Mucosa of gallbladder (tissue), 1 donor: ENCODE measurements at regions not wholly inside any gene's neighbourhood (a gene's known extent, or its start where the extent isn't known, plus 50 kb on each side); places are given as distances from the start of the nearest gene placed in this dataset.

ENCODE experiments used
- DNase-seq: peaks from one replicate; pipeline ENCODE4 v3.0.0-alpha.2; 2020; ENCODE audit warnings: low spot score
- donor health status: DM: no; HTN: no; CAD: no.

GRCh38 chr13:78334059-78334458, 269.3 kb downstream of the POU4F1 start:
- DNase-seq, result no peak

- DNase-seq, result no peak
Measured at GRCh38 chr13:78326633-78327032, 276.7 kb downstream of the POU4F1 start.

- DNase-seq, result no peak
Measured at GRCh38 chr13:78325585-78325984, 277.8 kb downstream of the POU4F1 start.

DNA sequence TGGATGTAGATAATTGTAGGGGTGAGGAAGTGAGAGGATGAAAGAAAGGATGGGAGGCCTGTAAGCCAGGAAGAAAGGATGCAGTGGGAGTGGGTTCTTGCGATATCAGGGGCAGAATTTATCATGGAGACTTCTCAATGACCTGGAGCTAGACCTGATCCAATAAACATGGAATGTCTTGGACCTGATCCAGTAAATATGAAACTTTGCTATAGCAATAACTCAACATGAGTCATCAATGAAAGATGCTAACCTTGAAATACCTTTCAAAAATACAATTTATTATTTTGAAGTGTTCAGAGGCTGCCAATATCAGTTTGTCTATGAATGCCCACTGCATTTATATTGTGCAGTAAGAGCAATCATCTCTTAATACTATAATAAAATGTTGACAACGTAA, 279.5 kb downstream of the POU4F1 start:
- DNase-seq, result no peak

DNA sequence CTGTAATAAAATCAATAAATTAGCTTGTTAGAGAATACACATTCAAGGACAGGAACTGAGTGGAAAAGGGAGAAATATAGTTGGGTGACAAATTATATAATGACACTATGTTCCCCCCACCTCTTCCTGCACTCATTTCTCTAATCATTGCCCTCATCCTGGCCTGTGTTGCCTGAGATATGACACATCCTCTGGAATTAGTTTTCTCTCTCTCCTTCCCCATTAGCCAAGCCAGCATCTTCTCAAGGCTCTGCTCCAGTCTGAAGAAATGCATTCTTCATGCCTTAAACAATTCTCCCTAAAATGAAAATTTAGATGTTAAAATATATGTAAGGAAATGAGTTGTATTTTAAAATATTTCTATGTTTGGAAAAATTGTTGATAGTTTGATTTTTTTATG, 280.3 kb downstream of the POU4F1 start:
- no peak for DNase-seq

DNA sequence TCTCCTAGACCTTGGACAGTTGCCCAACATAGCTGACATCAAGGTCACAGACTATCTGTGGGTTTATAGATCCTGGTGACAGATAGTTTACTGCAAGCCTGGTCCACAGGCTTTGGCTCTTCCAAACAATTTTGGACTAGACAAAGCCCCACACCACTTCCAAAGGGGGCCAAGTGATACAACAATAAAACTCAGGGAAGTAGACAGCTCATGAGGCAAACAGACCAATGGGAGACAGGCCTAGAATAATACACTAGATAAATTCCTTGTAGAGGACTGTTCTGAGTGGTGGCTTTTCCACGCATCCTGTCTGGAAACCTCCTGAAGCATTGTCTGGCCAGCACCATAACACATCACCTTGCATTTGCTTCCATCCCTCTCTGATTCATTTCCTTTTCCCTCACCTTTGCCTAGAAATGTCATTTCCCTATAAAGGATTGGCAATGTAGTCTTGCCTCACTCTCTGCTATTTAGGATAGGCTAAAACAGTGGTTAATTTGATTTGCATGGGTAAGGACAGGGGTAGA, 284.2 kb downstream of the POU4F1 start:
- DNase-seq, result no peak

GRCh38 chr13:78317030-78317429, 286.3 kb downstream of the POU4F1 start:
- no peak for DNase-seq

DNA sequence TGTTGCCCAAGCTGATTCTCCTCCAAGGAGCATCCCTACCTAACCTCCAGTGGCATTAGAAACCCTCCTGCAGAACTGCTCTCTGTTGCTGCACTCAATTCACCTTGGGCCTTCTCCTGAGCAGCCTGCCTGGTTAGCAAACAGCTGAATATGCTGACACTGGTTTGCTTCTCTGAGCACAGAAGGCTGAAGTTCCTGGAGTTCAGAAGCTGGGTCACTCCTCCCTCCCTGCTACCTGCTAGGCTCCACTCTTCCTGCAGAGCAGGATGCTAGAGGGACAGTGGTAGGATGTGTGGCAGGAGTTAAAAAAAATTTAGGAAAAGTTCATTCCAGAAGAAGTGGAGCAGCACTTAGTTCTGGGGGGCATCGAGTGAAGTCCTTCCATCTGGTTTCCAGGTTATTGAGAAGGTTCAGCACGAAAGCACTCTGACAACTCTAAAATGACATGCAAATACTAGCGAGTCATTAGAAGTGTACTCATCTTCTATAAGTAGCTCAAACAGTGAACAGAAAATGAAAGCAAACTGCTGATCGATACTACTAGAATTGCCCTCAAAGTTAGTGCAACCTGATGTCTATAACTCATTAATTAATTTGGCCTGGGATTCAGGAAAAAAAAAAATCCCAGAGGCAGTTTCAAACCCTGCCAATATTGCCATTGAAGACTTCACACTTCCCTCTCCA, 293.7 kb downstream of the POU4F1 start:
- DNase-seq, result no peak

GRCh38 chr13:78306519-78307206, 296.7 kb downstream of the POU4F1 start:
- DNase-seq, result no peak

GRCh38 chr13:78305171-78305570, 298.2 kb downstream of the POU4F1 start:
- DNase-seq, result no peak

DNA sequence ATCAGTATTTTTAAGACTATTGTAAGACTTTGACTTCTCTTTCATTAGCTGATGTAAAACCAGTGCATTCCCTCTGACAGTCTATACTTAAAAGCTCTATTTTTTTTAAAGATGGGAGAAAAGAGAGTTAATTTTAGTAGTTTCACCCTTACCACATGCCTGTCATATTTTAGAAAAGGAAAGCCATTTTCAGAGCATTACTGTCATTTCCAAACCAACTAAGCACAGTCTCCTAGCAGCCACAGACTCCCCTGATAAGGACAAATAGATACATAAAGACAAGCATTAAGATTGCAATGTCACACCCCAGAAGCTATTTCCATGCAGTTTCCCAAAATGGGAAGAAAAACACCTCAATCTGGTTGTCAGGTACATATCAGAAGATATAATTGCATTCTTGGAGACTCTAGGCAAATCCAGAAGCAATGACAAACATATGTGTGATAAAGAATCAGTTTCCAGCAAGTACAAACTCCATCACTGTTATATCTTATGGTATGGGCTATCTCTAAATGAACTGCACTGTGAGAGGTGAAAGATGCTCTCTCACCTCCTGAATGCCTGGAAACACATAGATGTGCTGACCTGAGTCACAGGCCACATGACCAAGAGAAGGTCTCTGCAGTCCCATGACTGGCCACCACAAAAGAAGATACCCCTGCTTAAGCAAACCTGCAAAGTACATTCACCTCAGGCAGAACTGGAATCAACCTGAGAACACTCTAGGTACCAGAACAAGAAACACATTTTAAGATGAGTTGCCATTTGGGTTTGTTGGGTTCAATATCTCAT, 303.3 kb downstream of the POU4F1 start:
- DNase-seq, result no peak

DNA sequence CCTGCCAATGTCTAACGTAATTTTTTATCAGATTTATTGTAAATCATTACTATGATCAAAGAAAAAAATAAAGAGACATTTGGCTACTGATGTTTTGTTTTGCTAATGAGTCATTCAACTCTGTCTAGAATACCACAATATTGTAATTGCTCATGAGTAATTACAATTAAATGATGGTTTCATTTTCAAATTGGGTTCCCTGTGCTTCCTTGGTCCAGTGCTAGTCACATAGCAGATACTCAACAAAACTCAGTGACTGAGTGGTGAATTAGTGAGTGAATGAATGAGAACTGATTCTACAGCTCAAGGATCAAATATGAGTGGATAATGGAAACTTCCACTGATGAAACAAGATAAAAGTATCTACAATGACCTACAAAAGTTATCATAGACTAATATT, 304.7 kb downstream of the POU4F1 start:
- no peak for DNase-seq

DNA sequence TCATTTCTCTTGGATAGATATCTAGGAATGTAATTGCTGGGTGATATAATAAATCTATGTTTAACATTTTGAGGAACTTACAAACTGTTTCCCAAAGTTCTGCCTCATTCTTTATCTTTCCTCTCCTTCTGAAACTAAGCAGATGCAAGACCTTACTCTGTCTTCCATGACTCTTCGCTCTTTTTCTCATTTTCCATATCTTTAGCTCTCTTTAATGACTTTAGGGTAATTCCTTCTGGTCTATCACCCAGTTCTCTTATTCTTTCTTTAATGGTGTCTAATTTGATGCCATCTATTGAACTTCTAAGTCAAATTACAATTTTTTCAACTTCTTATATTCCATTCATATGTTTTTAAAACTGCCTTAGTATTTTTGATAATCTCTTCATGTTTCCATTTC, 316.6 kb downstream of the POU4F1 start:
- no peak for DNase-seq

DNA sequence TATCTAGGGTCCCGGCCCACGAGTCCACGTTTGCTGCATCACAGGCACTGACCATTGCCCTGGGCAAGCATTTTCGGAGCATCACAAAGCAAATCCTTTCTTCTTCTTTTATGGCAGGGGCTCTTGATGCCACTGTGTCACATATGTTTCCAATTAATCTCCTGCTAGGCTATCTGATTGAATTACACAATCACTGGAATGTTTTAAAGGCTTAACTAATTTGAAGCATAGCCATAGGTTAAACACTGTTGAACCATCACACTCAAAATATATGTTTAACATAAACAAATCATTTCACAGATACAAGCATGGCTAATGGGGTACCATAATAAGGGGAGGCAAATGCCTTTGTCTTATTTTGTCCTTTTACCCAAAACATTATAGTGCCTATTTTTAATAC, 338.3 kb downstream of the POU4F1 start:
- DNase-seq, result no peak

GRCh38 chr13:78258304-78258703, 339.7 kb upstream of the EDNRB start:
- DNase-seq, result no peak

- no peak for DNase-seq
Measured at GRCh38 chr13:78256484-78256883, 337.9 kb upstream of the EDNRB start.

- DNase-seq, result no peak
Measured at GRCh38 chr13:78254113-78254512, 335.5 kb upstream of the EDNRB start.

- DNase-seq, result no peak
Measured at GRCh38 chr13:78247362-78247761, 328.7 kb upstream of the EDNRB start.

- DNase-seq, result peak; percentile 10
Measured at GRCh38 chr13:78241278-78241919, 322.8 kb upstream of the EDNRB start.

DNA sequence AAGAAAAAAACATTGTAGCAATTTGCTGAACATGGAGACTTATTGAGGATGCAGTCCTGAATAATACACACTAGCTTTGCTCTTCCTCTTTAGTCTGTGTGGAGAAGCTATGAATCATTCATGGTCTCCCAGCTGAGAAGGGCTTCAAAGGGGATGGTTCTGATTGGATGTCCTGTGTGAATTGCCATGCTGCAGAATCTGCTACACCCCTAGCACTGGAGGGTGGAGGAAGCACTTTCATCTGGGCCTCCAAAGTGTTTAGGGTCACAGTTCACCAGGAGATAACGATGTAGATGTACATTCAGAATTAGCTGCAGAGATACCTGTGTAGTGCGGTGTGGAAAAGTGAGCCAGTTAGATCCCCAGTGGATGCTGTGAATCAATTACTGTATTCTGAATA, 321.1 kb upstream of the EDNRB start:
- no peak for DNase-seq

GRCh38 chr13:78238911-78239310, 320.3 kb upstream of the EDNRB start:
- DNase-seq, result no peak

DNA sequence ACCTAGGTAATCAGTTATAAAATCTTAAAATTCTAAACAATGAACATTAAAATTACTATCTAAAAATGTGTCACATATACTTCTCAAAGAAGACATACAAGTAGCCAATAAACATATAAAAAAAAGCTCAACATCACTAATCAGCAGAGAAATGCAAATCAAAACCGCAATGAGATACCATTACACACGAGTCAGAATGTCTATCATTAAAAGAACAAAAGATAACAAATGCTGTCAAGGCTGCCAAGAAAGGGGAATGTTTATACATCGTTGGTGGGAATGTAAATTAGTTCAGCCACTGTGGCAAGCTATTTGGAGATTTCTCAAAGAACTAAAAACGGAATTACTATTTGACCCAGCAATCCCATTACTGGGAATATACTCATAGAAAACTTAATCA, 310.3 kb upstream of the EDNRB start:
- DNase-seq, result no peak
